K562 (cell line): ENCODE measurements at regions not wholly inside any gene's neighbourhood (a gene's known extent, or its start where the extent isn't known, plus 50 kb on each side); places are given as distances from the start of the nearest gene placed in this dataset.

Experiments
- ATAC-seq: fragments of 200-7000 bp; cut with Tn5 transposase; 3 replicates; pipeline ENCODE4 v1.9.1; 2020; ENCODE audit warnings: moderate library complexity
- BruUV-seq: library from RNA; stranded (reverse); fragments of 400-500 nt; replicated peaks from 2 replicates; lab custom pipeline; 2021; lab: Mats Ljungman, UMichigan
- CTCF ChIA-PET: fragments of 300-600 bp; formaldehyde crosslinking; extraction: SDS; loops from one replicate; lab custom pipeline; 2021; ENCODE audit warnings: low intra/inter-chr PET ratio; lab: Yijun Ruan, JAX
- POLR2A ChIA-PET: fragments of 300-600, 350-650 bp; sonication (Branson Sonifier 250); formaldehyde crosslinking; extraction: SDS; loops from one replicate; lab custom pipeline; 2021; ENCODE audit warnings: antibody characterized with exemption, inconsistent platforms; lab: Yijun Ruan, JAX
- DNase-seq, 4 experiments: peaks; one replicate each; pipeline versions ENCODE4 v3.0.0 to v3.0.0-alpha.2; 2011 to 2018; ENCODE audit warnings: low spot score in 3 of 4, mixed read lengths in 3 of 4; ENCODE audit errors: extremely low read depth in 1 of 4
- FAIRE-seq: peaks from 2 replicates; lab custom pipeline; 2011; peaks lifted over from hg19 to GRCh38; lab: Jason Lieb, UNC
- H2AFZ ChIP-seq: 2 replicates; pipeline ENCODE4 v1.6.0; 2011; ENCODE audit warnings: low read depth, low read length, control low read depth, inconsistent platforms
- H3K27ac ChIP-seq: fragments of 200-600 bp; 3 replicates; pipeline ENCODE4 v1.8.0; 2011; ENCODE audit warnings: low read depth, mild to moderate bottlenecking, control low read depth, inconsistent platforms, low read length, moderate library complexity, mixed read lengths; ENCODE audit errors: extremely low read depth
- H3K27me3 ChIP-seq, 2 experiments: fragments of 300-600 bp in 1 of 2; 2 replicates in 1 of 2; 3 replicates in 1 of 2; pipeline versions ENCODE4 v1.6.0 to v1.8.0; 2011; ENCODE audit warnings: inconsistent platforms in 2 of 2, low read length in 2 of 2, mild to moderate bottlenecking in 1 of 2, mixed read lengths in 1 of 2, moderate library complexity in 1 of 2; ENCODE audit not compliant: control insufficient read depth in 2 of 2, insufficient read depth in 2 of 2
- H3K36me3 ChIP-seq: fragments of 300-600 bp; 3 replicates; pipeline ENCODE4 v1.8.0; 2011; ENCODE audit warnings: mild to moderate bottlenecking, low read length, inconsistent platforms; ENCODE audit not compliant: control insufficient read depth, insufficient read depth
- H3K4me1 ChIP-seq, 2 experiments: fragments of 200-600 bp in 1 of 2; replicated peaks in 1 of 2; 2 replicates in 1 of 2; 3 replicates in 1 of 2; pipeline versions ENCODE4 v1.5.1 to v1.8.0; 2011; ENCODE audit warnings: inconsistent platforms in 2 of 2, low read length in 2 of 2, mild to moderate bottlenecking in 1 of 2, mixed read lengths in 1 of 2, moderate library complexity in 1 of 2; ENCODE audit not compliant: control insufficient read depth in 2 of 2, insufficient read depth in 2 of 2
- H3K4me2 ChIP-seq: 2 replicates; pipeline ENCODE4 v1.6.1; 2011; ENCODE audit warnings: low read length, control low read depth, inconsistent platforms, mixed read lengths; ENCODE audit not compliant: insufficient read depth
- H3K4me3 ChIP-seq: fragments of 200-600 bp; sonication (generic), shearing (Covaris generic); 2 replicates; pipeline ENCODE4 v1.5.1; 2016; ENCODE audit warnings: control low read depth, inconsistent platforms
- H3K79me2 ChIP-seq: fragments of 200-600 bp; 3 replicates; pipeline ENCODE4 v1.8.0; 2011; ENCODE audit warnings: low read length, inconsistent platforms; ENCODE audit not compliant: control insufficient read depth, insufficient read depth
- H3K9ac ChIP-seq, 2 experiments: 2 replicates each; pipeline versions ENCODE4 v1.6.0 to v1.6.1; 2011; ENCODE audit warnings: low read depth in 2 of 2, low read length in 2 of 2, control low read depth in 1 of 2, inconsistent platforms in 1 of 2, mild to moderate bottlenecking in 1 of 2, mixed read lengths in 1 of 2; ENCODE audit not compliant: insufficient read depth in 1 of 2
- H3K9me1 ChIP-seq: one replicate; pipeline ENCODE4 v1.6.0; 2011; ENCODE audit warnings: inconsistent platforms, mild to moderate bottlenecking, low read length, moderate library complexity; ENCODE audit not compliant: control insufficient read depth, insufficient read depth
- H3K9me3 ChIP-seq: replicated peaks from 2 replicates; pipeline ENCODE4 v1.5.1; 2011; ENCODE audit warnings: low read depth, low read length, inconsistent platforms; ENCODE audit not compliant: control insufficient read depth, insufficient read depth
- H4K20me1 ChIP-seq: replicated peaks from 2 replicates; pipeline ENCODE4 v1.6.1; 2011; ENCODE audit warnings: low read length, inconsistent platforms, mixed read lengths; ENCODE audit not compliant: control insufficient read depth, insufficient read depth
- EHMT2 ChIP-seq: fragments of 450-650 bp; IDR thresholded peaks from 2 replicates; pipeline ENCODE4 v1.6.1; 2018; ENCODE audit warnings: antibody characterized with exemption
- MIER1 ChIP-seq: fragments of 450-650 bp; IDR thresholded peaks from 2 replicates; pipeline ENCODE4 v1.6.1; 2016; ENCODE audit warnings: antibody characterized with exemption, mild to moderate bottlenecking, low read depth
- MTA1 ChIP-seq: fragments of 450-650 bp; IDR thresholded peaks from 2 replicates; pipeline ENCODE4 v1.6.1; 2017; ENCODE audit warnings: borderline replicate concordance
- whole genome bisulfite sequencing: fragments of 100-300 bp; shearing (Covaris generic); methylation state at CpG from one replicate; pipeline ENCODE4 v1.1.6; 2016; ENCODE audit warnings: low coverage, mixed read lengths; ENCODE audit not compliant: insufficient coverage; ENCODE audit errors: missing lambda C conversion rate; 5-methylcytosine and 5-hydroxymethylcytosine counted together
- in situ Hi-C: fragments of 300-500 bp; cut with MboI; formaldehyde crosslinking; loops from 4 replicates; pipeline ENCODE4 v1.15.0; 2018; ENCODE audit warnings: inconsistent platforms, mixed read lengths
- intact Hi-C: fragments of 100-400 bp; cut with micrococcal nuclease; formaldehyde crosslinking; loops from 2 replicates; pipeline ENCODE4 v1.14.2; 2022
- TF ChIP-seq, protein P1 (sequence below), 2 experiments: fragments of 450-650 bp; formaldehyde crosslinking in 1 of 2; IDR thresholded peaks; 2 replicates each; pipeline versions ENCODE4 v1.4.0 to v1.6.1; 2014 to 2020; ENCODE audit warnings: mild to moderate bottlenecking in 2 of 2, borderline replicate concordance in 1 of 2, low read depth in 1 of 2
- TF ChIP-seq, protein P2 (sequence below): fragments of 250-450 bp; sonication (Bioruptor Pico); IDR thresholded peaks from 2 replicates; pipeline ENCODE4 v1.5.0; 2021; ENCODE audit warnings: mild to moderate bottlenecking, moderate library complexity

DNA sequence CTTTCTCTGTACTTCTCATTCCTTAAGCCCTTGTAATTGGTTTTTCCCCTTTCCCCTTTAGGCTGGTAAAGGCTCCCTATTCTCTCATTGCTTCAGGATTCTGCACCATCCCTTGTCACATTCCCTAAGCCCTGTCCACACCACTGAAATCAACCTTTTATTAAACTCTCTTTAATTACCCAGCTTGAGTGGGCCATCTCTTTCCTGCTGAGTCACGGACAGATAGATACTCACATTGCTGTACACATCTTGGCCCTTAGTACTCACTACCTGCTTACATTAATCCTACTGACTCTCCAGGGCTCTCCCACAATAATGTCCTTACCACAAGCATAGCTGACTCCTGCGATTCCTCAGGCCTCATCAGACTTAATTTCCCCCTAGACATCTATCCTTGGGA is 94.0 kb upstream of the PCGF5 start (continued):
- no peak for TF ChIP-seq MTA1

DNA sequence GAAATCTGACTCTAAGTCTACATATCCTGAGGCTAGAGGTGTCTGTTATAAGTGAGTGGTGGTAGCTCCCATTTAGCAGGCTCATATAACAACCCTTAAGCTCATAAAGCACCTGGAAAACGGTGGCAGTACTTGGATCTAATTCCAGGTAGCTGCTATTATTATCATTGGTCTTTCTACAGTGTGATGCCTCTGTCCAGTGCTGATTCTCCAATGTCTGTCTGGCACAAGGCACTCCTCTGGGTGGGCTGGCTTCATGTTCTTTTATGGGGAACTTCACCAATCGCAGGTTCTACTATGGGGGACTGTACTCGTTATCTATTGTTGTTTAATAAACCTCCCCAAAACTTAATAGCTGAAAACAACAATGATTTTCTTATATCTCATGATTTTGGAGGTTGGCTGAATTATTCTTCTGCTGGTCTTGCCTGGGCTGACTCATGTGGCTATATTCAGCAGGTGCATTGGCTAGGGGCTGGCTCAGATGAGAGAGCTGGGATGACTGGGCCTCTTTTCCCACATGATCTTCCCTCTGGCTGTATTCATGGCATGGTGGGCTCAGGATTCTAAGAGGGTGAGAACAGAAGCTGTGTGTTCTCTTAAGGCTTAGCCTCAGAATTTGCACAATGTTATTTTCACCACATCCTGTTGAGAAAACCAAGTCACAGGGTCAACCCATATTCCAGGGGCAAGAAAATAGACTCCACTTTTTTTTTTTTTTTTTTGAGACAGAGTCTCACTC is 93.0 kb upstream of the PCGF5 start:
- H3K9me1 ChIP-seq: no peaks in the 10 kb centered on the region
- POLR2A ChIA-PET: interaction anchor here (0.6 kb wide), 1 partner anchor 20 kb away, joined by 3 read pairs; no protein-coding TSS in a partner anchor
- H3K4me1 ChIP-seq: no peaks in the 10 kb centered on the region; a peak in 2 of 5 replicates
- H3K4me3 ChIP-seq: no peak overlapping the region
- H3K9ac ChIP-seq: no peak overlapping the region
- H3K27ac ChIP-seq: no peak overlapping the region
- H3K27me3 ChIP-seq: no peaks in the 10 kb centered on the region
- BruUV-seq: no TSS peak
- CTCF ChIA-PET: no interaction called here
- intact Hi-C loops: no loop called here
- in situ Hi-C loops: no loop called here
- FAIRE-seq (no peak), DNase-seq (no peak), ATAC-seq (no peak)
- H4K20me1 ChIP-seq: no peaks in the 10 kb centered on the region
- H3K36me3 ChIP-seq: no peaks in the 10 kb centered on the region
- H3K79me2 ChIP-seq: no peaks in the 10 kb centered on the region
- H3K9me3 ChIP-seq: no peaks in the 10 kb centered on the region
- H3K4me2 ChIP-seq: no peak overlapping the region
- no peak overlapping the region for H2AFZ ChIP-seq
- TF ChIP-seq, protein P1, sequence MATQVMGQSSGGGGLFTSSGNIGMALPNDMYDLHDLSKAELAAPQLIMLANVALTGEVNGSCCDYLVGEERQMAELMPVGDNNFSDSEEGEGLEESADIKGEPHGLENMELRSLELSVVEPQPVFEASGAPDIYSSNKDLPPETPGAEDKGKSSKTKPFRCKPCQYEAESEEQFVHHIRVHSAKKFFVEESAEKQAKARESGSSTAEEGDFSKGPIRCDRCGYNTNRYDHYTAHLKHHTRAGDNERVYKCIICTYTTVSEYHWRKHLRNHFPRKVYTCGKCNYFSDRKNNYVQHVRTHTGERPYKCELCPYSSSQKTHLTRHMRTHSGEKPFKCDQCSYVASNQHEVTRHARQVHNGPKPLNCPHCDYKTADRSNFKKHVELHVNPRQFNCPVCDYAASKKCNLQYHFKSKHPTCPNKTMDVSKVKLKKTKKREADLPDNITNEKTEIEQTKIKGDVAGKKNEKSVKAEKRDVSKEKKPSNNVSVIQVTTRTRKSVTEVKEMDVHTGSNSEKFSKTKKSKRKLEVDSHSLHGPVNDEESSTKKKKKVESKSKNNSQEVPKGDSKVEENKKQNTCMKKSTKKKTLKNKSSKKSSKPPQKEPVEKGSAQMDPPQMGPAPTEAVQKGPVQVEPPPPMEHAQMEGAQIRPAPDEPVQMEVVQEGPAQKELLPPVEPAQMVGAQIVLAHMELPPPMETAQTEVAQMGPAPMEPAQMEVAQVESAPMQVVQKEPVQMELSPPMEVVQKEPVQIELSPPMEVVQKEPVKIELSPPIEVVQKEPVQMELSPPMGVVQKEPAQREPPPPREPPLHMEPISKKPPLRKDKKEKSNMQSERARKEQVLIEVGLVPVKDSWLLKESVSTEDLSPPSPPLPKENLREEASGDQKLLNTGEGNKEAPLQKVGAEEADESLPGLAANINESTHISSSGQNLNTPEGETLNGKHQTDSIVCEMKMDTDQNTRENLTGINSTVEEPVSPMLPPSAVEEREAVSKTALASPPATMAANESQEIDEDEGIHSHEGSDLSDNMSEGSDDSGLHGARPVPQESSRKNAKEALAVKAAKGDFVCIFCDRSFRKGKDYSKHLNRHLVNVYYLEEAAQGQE (IDR thresholded peaks at IDR 0.05; ENCODE audit: borderline replicate concordance): peak; percentile 93
- TF ChIP-seq, protein P1 (CRISPR knock-in tag; IDR thresholded peaks at IDR 0.05; ENCODE audit: low read depth): no peak
- TF ChIP-seq, protein P2, sequence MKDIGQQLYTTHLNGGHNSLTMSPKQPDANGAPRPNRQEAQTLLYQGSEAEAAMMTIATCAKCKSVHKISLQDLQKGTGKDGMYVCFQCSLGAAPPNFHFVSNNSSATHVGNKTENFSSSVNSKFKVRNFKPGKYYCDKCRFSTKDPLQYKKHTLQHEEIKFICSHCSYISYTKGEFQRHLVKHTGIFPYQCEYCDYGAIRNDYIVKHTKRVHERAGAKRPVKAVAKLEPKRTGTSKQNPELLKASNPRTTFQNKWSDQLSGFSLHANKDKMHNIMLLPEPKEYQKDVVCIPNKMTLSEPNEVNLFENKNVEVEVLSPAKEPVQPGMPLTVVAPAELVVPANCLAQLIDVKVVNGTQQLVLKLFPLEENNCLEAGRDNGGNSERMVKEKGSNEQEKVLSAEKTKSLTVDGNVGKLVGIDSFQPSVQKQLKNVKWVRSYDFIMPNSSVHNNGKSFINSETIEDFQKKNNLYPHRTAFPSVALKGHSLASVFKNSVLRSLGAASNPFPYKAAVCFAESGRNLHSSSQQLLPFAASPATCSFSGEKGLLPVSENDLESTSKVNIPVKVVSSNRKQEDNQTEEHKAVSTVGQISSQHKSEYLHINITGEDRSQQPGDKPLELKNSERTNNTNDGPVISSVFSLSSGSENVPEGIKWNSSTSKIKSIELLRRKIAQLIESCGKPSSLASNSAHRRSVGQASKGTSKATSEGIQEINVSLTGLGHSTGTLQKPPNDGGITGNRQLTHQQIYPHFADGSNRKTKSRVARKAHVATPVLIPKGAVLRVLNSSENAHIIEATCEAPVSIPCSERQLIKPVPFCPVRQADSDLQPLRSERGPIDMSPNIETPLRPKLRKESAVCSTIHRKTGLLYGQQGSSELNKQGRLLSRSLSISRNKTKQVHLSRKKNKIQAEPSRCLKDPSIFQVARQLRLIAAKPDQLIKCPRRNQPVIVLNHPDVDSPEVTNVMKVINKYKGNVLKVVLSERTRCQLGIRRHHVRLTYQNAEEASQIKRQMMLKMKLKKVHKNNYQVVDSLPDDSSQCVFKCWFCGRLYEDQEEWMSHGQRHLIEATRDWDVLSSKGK (CRISPR knock-in tag): no peak
- TF ChIP-seq MIER1 (peak; percentile 61; the same call in 1 of the 2 replicates), EHMT2 (peak; percentile 80)
- 13% methylated on average over 3 of the region's 3 CpGs for WGBS
